Ovary (tissue), 3 donors: ENCODE measurements at regions not wholly inside any gene's neighbourhood (a gene's known extent, or its start where the extent isn't known, plus 50 kb on each side); places are given as distances from the start of the nearest gene placed in this dataset.

Experiments
- CTCF ChIP-seq, 3 donors: fragments of 450-650 bp in 2 of 3; fragments of 200-600 bp in 1 of 3; IDR thresholded peaks; one replicate each; pipeline versions ENCODE4 v1.5.1 to v1.8.0; 2016 to 2022; ENCODE audit warnings: antibody characterized with exemption in 3 of 3, mild to moderate bottlenecking in 1 of 3
- EP300 ChIP-seq: sonication (generic); formaldehyde crosslinking; IDR thresholded peaks from one replicate; pipeline ENCODE4 v1.6.1; 2017; ENCODE audit warnings: antibody characterized with exemption
- POLR2A ChIP-seq: fragments of 450-650 bp; IDR thresholded peaks from one replicate; pipeline ENCODE4 v1.6.1; 2017; ENCODE audit warnings: antibody characterized with exemption, mild to moderate bottlenecking, moderate library complexity
- donor health status: DM: no; HTN: no; CAD: no.

GRCh38 chr4:12446256-12446655, 1017.6 kb upstream of the HS3ST1 start:
- no peak for TF ChIP-seq EP300
- no peak for TF ChIP-seq CTCF (IDR thresholded peaks at IDR 0.05)
- TF ChIP-seq POLR2A: no peak
